Liver (tissue), 8 donors: ENCODE measurements at regions not wholly inside any gene's neighbourhood (a gene's known extent, or its start where the extent isn't known, plus 50 kb on each side); places are given as distances from the start of the nearest gene placed in this dataset.

ENCODE experiments used
- DNase-seq: peaks from one replicate; pipeline ENCODE4 v3.0.0-alpha.2; 2017; ENCODE audit warnings: low spot score
- H3K27ac ChIP-seq, 2 donors: one replicate each; pipeline ENCODE4 v1.7.0; 2013; ENCODE audit warnings: inconsistent platforms in 2 of 2, low read length in 2 of 2, control low read depth in 1 of 2, low read depth in 1 of 2, mild to moderate bottlenecking in 1 of 2
- H3K27me3 ChIP-seq, 4 donors: one replicate each; pipeline versions ENCODE4 v1.6.1 to v1.7.0; 2013; ENCODE audit warnings: low read length in 3 of 4, inconsistent platforms in 1 of 4, mild to moderate bottlenecking in 1 of 4, moderate library complexity in 1 of 4; ENCODE audit not compliant: control insufficient read depth in 4 of 4, insufficient read depth in 4 of 4
- H3K36me3 ChIP-seq, 4 donors: one replicate each; pipeline versions ENCODE4 v1.6.1 to v1.7.0; 2013; ENCODE audit warnings: low read length in 3 of 4, mild to moderate bottlenecking in 3 of 4, low read depth in 1 of 4, moderate library complexity in 1 of 4; ENCODE audit not compliant: control insufficient read depth in 4 of 4, insufficient read depth in 3 of 4
- H3K4me1 ChIP-seq, 4 donors: one replicate each; pipeline versions ENCODE4 v1.6.1 to v1.7.0; 2013; ENCODE audit warnings: low read length in 3 of 4, mild to moderate bottlenecking in 3 of 4, moderate library complexity in 1 of 4; ENCODE audit not compliant: control insufficient read depth in 4 of 4, insufficient read depth in 4 of 4
- H3K4me3 ChIP-seq, 3 donors: one replicate each; pipeline versions ENCODE4 v1.6.1 to v1.7.0; 2013; ENCODE audit warnings: low read length in 3 of 3, control low read depth in 1 of 3, low read depth in 1 of 3, mild to moderate bottlenecking in 1 of 3
- H3K9ac ChIP-seq, 2 donors: one replicate each; pipeline ENCODE4 v1.7.0; 2013; ENCODE audit warnings: low read length in 2 of 2, mild to moderate bottlenecking in 2 of 2, moderate library complexity in 2 of 2, control low read depth in 1 of 2, low read depth in 1 of 2
- H3K9me3 ChIP-seq, 4 donors: one replicate each; pipeline versions ENCODE4 v1.6.1 to v1.7.0; 2013; ENCODE audit warnings: low read length in 3 of 4; ENCODE audit not compliant: control insufficient read depth in 4 of 4
- CTCF ChIP-seq: fragments of 150-350 bp; IDR thresholded peaks from 2 replicates; pipeline ENCODE4 v1.5.1; 2017; ENCODE audit warnings: improper control_type of control experiment, low read depth, low read length; ENCODE audit not compliant: missing input control
- EGR1 ChIP-seq, 2 donors: IDR thresholded peaks; 2 replicates each; pipeline ENCODE4 v1.6.1; 2016 to 2018; ENCODE audit warnings: antibody characterized with exemption in 2 of 2, low read depth in 2 of 2
- FOXA1 ChIP-seq: IDR thresholded peaks from 2 replicates; pipeline ENCODE4 v1.6.1; 2016; ENCODE audit warnings: antibody characterized with exemption
- FOXA2 ChIP-seq: IDR thresholded peaks from 2 replicates; pipeline ENCODE4 v1.6.1; 2016; ENCODE audit warnings: antibody characterized with exemption
- GABPA ChIP-seq, 2 donors: IDR thresholded peaks in 1 of 2; conservative IDR thresholded peaks in 1 of 2; 2 replicates each; pipeline ENCODE4 v1.6.1; 2016; ENCODE audit warnings: antibody characterized with exemption in 2 of 2, mild to moderate bottlenecking in 1 of 2, moderate library complexity in 1 of 2
- HNF4A ChIP-seq, 2 donors: conservative IDR thresholded peaks; 2 replicates each; pipeline ENCODE4 v1.6.1; 2016; ENCODE audit warnings: antibody characterized with exemption in 2 of 2, mild to moderate bottlenecking in 2 of 2
- HNF4G ChIP-seq: IDR thresholded peaks from 2 replicates; pipeline ENCODE4 v1.6.1; 2016; ENCODE audit warnings: antibody characterized with exemption
- JUND ChIP-seq, 2 donors: IDR thresholded peaks; 2 replicates each; pipeline ENCODE4 v1.6.1; 2016; ENCODE audit warnings: antibody characterized with exemption in 2 of 2
- MAX ChIP-seq: IDR thresholded peaks from 2 replicates; pipeline ENCODE4 v1.6.1; 2016; ENCODE audit warnings: antibody characterized with exemption
- NR2F2 ChIP-seq: IDR thresholded peaks from 2 replicates; pipeline ENCODE4 v1.6.1; 2016; ENCODE audit warnings: antibody characterized with exemption
- RAD21 ChIP-seq, 2 donors: IDR thresholded peaks; 2 replicates each; pipeline ENCODE4 v1.6.1; 2016; ENCODE audit warnings: antibody characterized with exemption in 2 of 2, mild to moderate bottlenecking in 2 of 2
- SP1 ChIP-seq: IDR thresholded peaks from 2 replicates; pipeline ENCODE4 v1.6.1; 2018; ENCODE audit warnings: antibody characterized with exemption, mild to moderate bottlenecking
- TAF1 ChIP-seq: conservative IDR thresholded peaks from 2 replicates; pipeline ENCODE4 v1.6.1; 2016; ENCODE audit warnings: antibody characterized with exemption, mild to moderate bottlenecking
- YY1 ChIP-seq: IDR thresholded peaks from 2 replicates; pipeline ENCODE4 v1.6.1; 2016; ENCODE audit warnings: antibody characterized with exemption, mild to moderate bottlenecking
- WGBS: extraction: QIAGEN DNeasy Blood & Tissue Kit; methylation state at CpG from one replicate; pipeline ENCODE4 v1.1.7; 2013; 5-methylcytosine and 5-hydroxymethylcytosine counted together
- TF ChIP-seq, protein P1 (sequence below): IDR thresholded peaks from 2 replicates; pipeline ENCODE4 v1.6.1; 2016; ENCODE audit warnings: antibody characterized with exemption, mild to moderate bottlenecking
- TF ChIP-seq, protein P2 (sequence below): IDR thresholded peaks from 2 replicates; pipeline ENCODE4 v1.6.1; 2016; ENCODE audit warnings: antibody characterized with exemption
- TF ChIP-seq, protein P3 (sequence below): IDR thresholded peaks from 2 replicates; pipeline ENCODE4 v1.6.1; 2016; ENCODE audit warnings: antibody characterized with exemption
- donor health status: healthy.
- donor health status: healthy.
- donor health status: healthy.
- donor health status: healthy.
- donor health status: healthy.

GRCh38 chr6:119655124-119655523 lies 305.6 kb upstream of the MAN1A1 start (continued):
- TF ChIP-seq, protein P1, sequence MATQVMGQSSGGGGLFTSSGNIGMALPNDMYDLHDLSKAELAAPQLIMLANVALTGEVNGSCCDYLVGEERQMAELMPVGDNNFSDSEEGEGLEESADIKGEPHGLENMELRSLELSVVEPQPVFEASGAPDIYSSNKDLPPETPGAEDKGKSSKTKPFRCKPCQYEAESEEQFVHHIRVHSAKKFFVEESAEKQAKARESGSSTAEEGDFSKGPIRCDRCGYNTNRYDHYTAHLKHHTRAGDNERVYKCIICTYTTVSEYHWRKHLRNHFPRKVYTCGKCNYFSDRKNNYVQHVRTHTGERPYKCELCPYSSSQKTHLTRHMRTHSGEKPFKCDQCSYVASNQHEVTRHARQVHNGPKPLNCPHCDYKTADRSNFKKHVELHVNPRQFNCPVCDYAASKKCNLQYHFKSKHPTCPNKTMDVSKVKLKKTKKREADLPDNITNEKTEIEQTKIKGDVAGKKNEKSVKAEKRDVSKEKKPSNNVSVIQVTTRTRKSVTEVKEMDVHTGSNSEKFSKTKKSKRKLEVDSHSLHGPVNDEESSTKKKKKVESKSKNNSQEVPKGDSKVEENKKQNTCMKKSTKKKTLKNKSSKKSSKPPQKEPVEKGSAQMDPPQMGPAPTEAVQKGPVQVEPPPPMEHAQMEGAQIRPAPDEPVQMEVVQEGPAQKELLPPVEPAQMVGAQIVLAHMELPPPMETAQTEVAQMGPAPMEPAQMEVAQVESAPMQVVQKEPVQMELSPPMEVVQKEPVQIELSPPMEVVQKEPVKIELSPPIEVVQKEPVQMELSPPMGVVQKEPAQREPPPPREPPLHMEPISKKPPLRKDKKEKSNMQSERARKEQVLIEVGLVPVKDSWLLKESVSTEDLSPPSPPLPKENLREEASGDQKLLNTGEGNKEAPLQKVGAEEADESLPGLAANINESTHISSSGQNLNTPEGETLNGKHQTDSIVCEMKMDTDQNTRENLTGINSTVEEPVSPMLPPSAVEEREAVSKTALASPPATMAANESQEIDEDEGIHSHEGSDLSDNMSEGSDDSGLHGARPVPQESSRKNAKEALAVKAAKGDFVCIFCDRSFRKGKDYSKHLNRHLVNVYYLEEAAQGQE: no peak

GRCh38 chr6:119653329-119653728 lies 303.8 kb upstream of the MAN1A1 start:
- Histone ChIP-seq H3K4me3 (no peak overlapping the region), H3K9ac (no peak overlapping the region), H3K27ac (no peak overlapping the region), H3K36me3 (no peaks in the 10 kb centered on the region), H3K27me3 (no peaks in the 10 kb centered on the region), H3K4me1 (no peaks in the 10 kb centered on the region), H3K9me3 (no peaks in the 10 kb centered on the region)
- 69% methylated on average over 2 of the region's 2 CpGs for WGBS
- TF ChIP-seq, protein P2, sequence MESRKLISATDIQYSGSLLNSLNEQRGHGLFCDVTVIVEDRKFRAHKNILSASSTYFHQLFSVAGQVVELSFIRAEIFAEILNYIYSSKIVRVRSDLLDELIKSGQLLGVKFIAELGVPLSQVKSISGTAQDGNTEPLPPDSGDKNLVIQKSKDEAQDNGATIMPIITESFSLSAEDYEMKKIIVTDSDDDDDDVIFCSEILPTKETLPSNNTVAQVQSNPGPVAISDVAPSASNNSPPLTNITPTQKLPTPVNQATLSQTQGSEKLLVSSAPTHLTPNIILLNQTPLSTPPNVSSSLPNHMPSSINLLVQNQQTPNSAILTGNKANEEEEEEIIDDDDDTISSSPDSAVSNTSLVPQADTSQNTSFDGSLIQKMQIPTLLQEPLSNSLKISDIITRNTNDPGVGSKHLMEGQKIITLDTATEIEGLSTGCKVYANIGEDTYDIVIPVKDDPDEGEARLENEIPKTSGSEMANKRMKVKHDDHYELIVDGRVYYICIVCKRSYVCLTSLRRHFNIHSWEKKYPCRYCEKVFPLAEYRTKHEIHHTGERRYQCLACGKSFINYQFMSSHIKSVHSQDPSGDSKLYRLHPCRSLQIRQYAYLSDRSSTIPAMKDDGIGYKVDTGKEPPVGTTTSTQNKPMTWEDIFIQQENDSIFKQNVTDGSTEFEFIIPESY: no peak
- TF ChIP-seq FOXA2 (no peak), CTCF (no peak), EGR1 (IDR thresholded peaks at IDR 0.05; ENCODE audit: low read depth in 2 of 2) (no peak), SP1 (no peak), HNF4A (conservative IDR thresholded peaks at IDR 0.05) (no peak), MAX (no peak), YY1 (no peak), HNF4G (no peak), NR2F2 (no peak), GABPA (IDR thresholded peaks at IDR 0.05 in 1 of 2, conservative IDR thresholded peaks at IDR 0.05 in 1 of 2) (no peak), JUND (IDR thresholded peaks at IDR 0.05) (no peak), RAD21 (IDR thresholded peaks at IDR 0.05) (no peak), TAF1 (no peak), FOXA1 (no peak)
- TF ChIP-seq, protein P3, sequence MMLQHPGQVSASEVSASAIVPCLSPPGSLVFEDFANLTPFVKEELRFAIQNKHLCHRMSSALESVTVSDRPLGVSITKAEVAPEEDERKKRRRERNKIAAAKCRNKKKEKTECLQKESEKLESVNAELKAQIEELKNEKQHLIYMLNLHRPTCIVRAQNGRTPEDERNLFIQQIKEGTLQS: no peak
- TF ChIP-seq, protein P1: no peak
- no peak for DNase-seq
